Activated T-helper 1 cell treated with anti-CD3 and anti-CD28 coated beads, Interleukin-2, amount 50 U/mL, for 16 hours (primary cell): ENCODE measurements at regions not wholly inside any gene's neighbourhood (a gene's known extent, or its start where the extent isn't known, plus 50 kb on each side); places are given as distances from the start of the nearest gene placed in this dataset.

Source experiments
- DNase-seq, 2 donors: peaks; one replicate each; pipeline ENCODE4 v3.0.0-alpha.2; 2020; ENCODE audit warnings: low read depth in 1 of 2, low spot score in 1 of 2

GRCh38 chr4:100130964-100131363 is 59.3 kb downstream of the DDIT4L start:
- no peak for DNase-seq

GRCh38 chr4:100130491-100130890 is 59.8 kb downstream of the DDIT4L start:
- no peak for DNase-seq

GRCh38 chr4:100129774-100130173 is 60.5 kb downstream of the DDIT4L start:
- no peak for DNase-seq

- no peak for DNase-seq
Measured at GRCh38 chr4:100128338-100128737, 61.9 kb downstream of the DDIT4L start.

GRCh38 chr4:100124715-100125114 is 65.6 kb downstream of the DDIT4L start:
- DNase-seq, result no peak

GRCh38 chr4:100118181-100118580 is 72.1 kb downstream of the DDIT4L start:
- DNase-seq, result no peak

GRCh38 chr4:100117750-100118149 is 72.5 kb downstream of the DDIT4L start:
- DNase-seq, result no peak

GRCh38 chr4:100114909-100115308 is 75.4 kb downstream of the DDIT4L start:
- no peak for DNase-seq

- no peak for DNase-seq
Measured at GRCh38 chr4:100113732-100114131, 76.5 kb downstream of the DDIT4L start.

GRCh38 chr4:100113096-100113495 is 77.2 kb downstream of the DDIT4L start:
- DNase-seq, result no peak

- no peak for DNase-seq
Measured at GRCh38 chr4:100109921-100110320, 80.3 kb downstream of the DDIT4L start.

- no peak for DNase-seq
Measured at GRCh38 chr4:100108869-100109268, 81.4 kb downstream of the DDIT4L start.

GRCh38 chr4:100106982-100107381 is 83.3 kb downstream of the DDIT4L start:
- no peak for DNase-seq

GRCh38 chr4:100103671-100104070 is 86.6 kb downstream of the DDIT4L start:
- no peak for DNase-seq

- no peak for DNase-seq
Measured at GRCh38 chr4:100100985-100101384, 89.3 kb downstream of the DDIT4L start.

- no peak for DNase-seq
Measured at GRCh38 chr4:100099746-100100145, 90.5 kb downstream of the DDIT4L start.

- no peak for DNase-seq
Measured at GRCh38 chr4:100098681-100099080, 91.6 kb downstream of the DDIT4L start.

- DNase-seq, result no peak
Measured at GRCh38 chr4:100098011-100098545, 92.2 kb downstream of the DDIT4L start.

GRCh38 chr4:100095729-100096595 is 94.3 kb downstream of the DDIT4L start:
- DNase-seq, result peak in 1 of 2 donors; percentile 13

GRCh38 chr4:100093091-100093866 is 97.0 kb downstream of the DDIT4L start:
- peak; percentile 61 to 68 for DNase-seq

GRCh38 chr4:100087743-100088142 is 102.5 kb downstream of the DDIT4L start:
- no peak for DNase-seq
